Keratinocyte (primary cell): ENCODE measurements at regions not wholly inside any gene's neighbourhood (a gene's known extent, or its start where the extent isn't known, plus 50 kb on each side); places are given as distances from the start of the nearest gene placed in this dataset.

Experiments
- DNase-seq: peaks from one replicate; pipeline ENCODE4 v3.0.0-alpha.2; 2011; ENCODE audit warnings: low read depth, missing footprints, low spot score
- FAIRE-seq: peaks from 2 replicates; lab custom pipeline; 2011; peaks lifted over from hg19 to GRCh38; lab: Jason Lieb, UNC
- H2AFZ ChIP-seq: 2 replicates; pipeline ENCODE4 v1.6.0; 2012; ENCODE audit warnings: low read length, control low read depth, inconsistent platforms; ENCODE audit not compliant: control insufficient read depth
- H3K27ac ChIP-seq: 2 replicates; pipeline ENCODE4 v1.5.1; 2011; ENCODE audit warnings: low read length; ENCODE audit not compliant: control insufficient read depth, insufficient read depth
- H3K27me3 ChIP-seq: 3 replicates; pipeline ENCODE4 v1.6.0; 2011; ENCODE audit warnings: low read length; ENCODE audit not compliant: control insufficient read depth, insufficient read depth; ENCODE audit errors: extremely low read depth
- H3K36me3 ChIP-seq, 2 experiments: 2 replicates in 1 of 2; 3 replicates in 1 of 2; pipeline ENCODE4 v1.5.1; 2011; ENCODE audit warnings: low read length in 2 of 2, mild to moderate bottlenecking in 1 of 2; ENCODE audit not compliant: control insufficient read depth in 2 of 2, insufficient read depth in 2 of 2; ENCODE audit errors: extremely low read depth in 1 of 2
- H3K4me1 ChIP-seq: 3 replicates; pipeline ENCODE4 v1.5.1; 2011; ENCODE audit warnings: low read length; ENCODE audit not compliant: control insufficient read depth, insufficient read depth; ENCODE audit errors: extremely low read depth
- H3K4me2 ChIP-seq: 3 replicates; pipeline ENCODE4 v1.6.0; 2011; ENCODE audit warnings: low read depth, low read length; ENCODE audit not compliant: control insufficient read depth, insufficient read depth; ENCODE audit errors: extremely low read depth
- H3K4me3 ChIP-seq, 3 experiments: fragments of 200-600 bp in 1 of 3; sonication (generic) in 1 of 3; 2 replicates in 2 of 3; 3 replicates in 1 of 3; pipeline ENCODE4 v1.5.1; 2011 to 2016; ENCODE audit warnings: low read length in 3 of 3, mild to moderate bottlenecking in 3 of 3, control low read depth in 2 of 3, inconsistent platforms in 1 of 3, low read depth in 1 of 3, mixed read lengths in 1 of 3, mixed run types in 1 of 3, moderate library complexity in 1 of 3; ENCODE audit not compliant: control insufficient read depth in 2 of 3, insufficient read depth in 2 of 3; ENCODE audit errors: extremely low read depth in 1 of 3
- H3K79me2 ChIP-seq: 2 replicates; pipeline ENCODE4 v1.6.0; 2012; ENCODE audit warnings: low read length; ENCODE audit not compliant: control insufficient read depth, insufficient read depth
- H3K9ac ChIP-seq: 3 replicates; pipeline ENCODE4 v1.6.0; 2011; ENCODE audit warnings: low read length; ENCODE audit not compliant: control insufficient read depth, insufficient read depth; ENCODE audit errors: extremely low read depth
- H3K9me1 ChIP-seq: 3 replicates; pipeline ENCODE4 v1.6.0; 2011; ENCODE audit warnings: low read length; ENCODE audit not compliant: control insufficient read depth, insufficient read depth; ENCODE audit errors: extremely low read depth
- H3K9me3 ChIP-seq: 2 replicates; pipeline ENCODE4 v1.5.1; 2012; ENCODE audit warnings: low read depth, low read length; ENCODE audit not compliant: control insufficient read depth
- H4K20me1 ChIP-seq: 3 replicates; pipeline ENCODE4 v1.6.0; 2011; ENCODE audit warnings: low read length; ENCODE audit not compliant: control insufficient read depth, insufficient read depth; ENCODE audit errors: extremely low read depth
- EZH2 ChIP-seq: IDR thresholded peaks from one replicate; pipeline ENCODE4 v1.6.1; 2012; ENCODE audit warnings: inconsistent platforms, mild to moderate bottlenecking, low read length, moderate library complexity
- dilution Hi-C: fragments of 300-500 bp; cut with MboI; formaldehyde crosslinking; loops from one replicate; pipeline ENCODE4 v1.7.0; 2020; ENCODE audit warnings: low sequenced_read_pairs; ENCODE audit not compliant: extremely low pct_ligation_motif_present
- TF ChIP-seq, protein P1 (sequence below), 3 experiments: IDR thresholded peaks in 1 of 3; conservative IDR thresholded peaks in 1 of 3; optimal IDR thresholded peaks in 1 of 3; 2 replicates in 2 of 3; 3 replicates in 1 of 3; pipeline versions ENCODE3 to v1.5.1; 2011; ENCODE audit warnings: low read length in 3 of 3, mild to moderate bottlenecking in 3 of 3, moderate library complexity in 2 of 3, control low read depth in 1 of 3, inconsistent platforms in 1 of 3; ENCODE audit not compliant: insufficient read depth in 2 of 3; ENCODE audit errors: extremely low read depth in 1 of 3

DNA sequence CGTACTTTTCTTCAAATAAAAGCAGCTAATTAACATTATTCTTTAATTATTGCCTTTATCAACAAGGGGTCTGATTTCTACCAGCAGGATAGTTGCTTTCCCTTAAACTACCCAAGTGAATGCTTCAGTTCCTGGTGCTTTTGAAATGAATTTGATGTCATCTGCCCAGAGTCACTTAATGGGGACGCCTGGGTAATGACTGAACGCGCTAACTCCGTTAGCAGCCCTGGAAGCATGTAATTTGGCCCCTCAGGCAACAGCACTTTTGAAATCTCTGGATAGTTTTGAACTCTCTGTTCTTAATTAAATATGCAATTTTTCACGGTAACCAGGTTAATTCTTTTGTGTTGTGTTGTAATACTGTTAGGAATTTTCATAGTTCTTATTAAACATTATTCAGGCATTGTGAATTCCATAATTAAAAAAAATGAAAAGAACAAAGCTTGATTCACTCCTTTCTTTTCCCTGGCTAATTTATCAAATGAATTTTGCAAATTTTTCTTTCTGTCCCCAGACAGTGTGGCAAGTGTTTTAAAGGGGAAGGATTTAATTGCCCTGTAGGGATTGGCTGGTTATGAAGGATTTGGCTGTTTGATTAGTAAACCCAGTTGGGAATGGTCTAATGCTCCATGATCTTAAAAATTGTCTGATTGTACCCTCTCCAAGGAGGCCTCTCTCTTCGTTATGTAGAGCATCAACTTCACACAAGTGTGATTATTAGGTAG is 137.5 kb upstream of the MYL2 start:
- Histone ChIP-seq H3K9me1 (no peaks in the 10 kb centered on the region), H3K4me1 (no peaks in the 10 kb centered on the region), H3K79me2 (no peaks in the 10 kb centered on the region), H3K36me3 (no peaks in the 10 kb centered on the region), H4K20me1 (no peaks in the 10 kb centered on the region), H2AFZ (no peak overlapping the region), H3K4me3 (no peak overlapping the region), H3K27ac (no peak overlapping the region), H3K9me3 (no peaks in the 10 kb centered on the region), H3K4me2 (no peak overlapping the region), H3K9ac (no peak overlapping the region), H3K27me3 (peaks cover under 1% of the 10 kb centered on the region)
- TF ChIP-seq, protein P1, sequence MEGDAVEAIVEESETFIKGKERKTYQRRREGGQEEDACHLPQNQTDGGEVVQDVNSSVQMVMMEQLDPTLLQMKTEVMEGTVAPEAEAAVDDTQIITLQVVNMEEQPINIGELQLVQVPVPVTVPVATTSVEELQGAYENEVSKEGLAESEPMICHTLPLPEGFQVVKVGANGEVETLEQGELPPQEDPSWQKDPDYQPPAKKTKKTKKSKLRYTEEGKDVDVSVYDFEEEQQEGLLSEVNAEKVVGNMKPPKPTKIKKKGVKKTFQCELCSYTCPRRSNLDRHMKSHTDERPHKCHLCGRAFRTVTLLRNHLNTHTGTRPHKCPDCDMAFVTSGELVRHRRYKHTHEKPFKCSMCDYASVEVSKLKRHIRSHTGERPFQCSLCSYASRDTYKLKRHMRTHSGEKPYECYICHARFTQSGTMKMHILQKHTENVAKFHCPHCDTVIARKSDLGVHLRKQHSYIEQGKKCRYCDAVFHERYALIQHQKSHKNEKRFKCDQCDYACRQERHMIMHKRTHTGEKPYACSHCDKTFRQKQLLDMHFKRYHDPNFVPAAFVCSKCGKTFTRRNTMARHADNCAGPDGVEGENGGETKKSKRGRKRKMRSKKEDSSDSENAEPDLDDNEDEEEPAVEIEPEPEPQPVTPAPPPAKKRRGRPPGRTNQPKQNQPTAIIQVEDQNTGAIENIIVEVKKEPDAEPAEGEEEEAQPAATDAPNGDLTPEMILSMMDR (optimal IDR thresholded peaks at IDR 0.05 in 1 of 3, IDR thresholded peaks at IDR 0.05 in 1 of 3, conservative IDR thresholded peaks at IDR 0.05 in 1 of 3; ENCODE audit: extremely low read depth in 1 of 3, insufficient read depth in 2 of 3, low read length in 3 of 3): no peak
- TF ChIP-seq EZH2: no peak
- FAIRE-seq (no peak), DNase-seq (no peak)
- dilution Hi-C loops: no loop called here

DNA sequence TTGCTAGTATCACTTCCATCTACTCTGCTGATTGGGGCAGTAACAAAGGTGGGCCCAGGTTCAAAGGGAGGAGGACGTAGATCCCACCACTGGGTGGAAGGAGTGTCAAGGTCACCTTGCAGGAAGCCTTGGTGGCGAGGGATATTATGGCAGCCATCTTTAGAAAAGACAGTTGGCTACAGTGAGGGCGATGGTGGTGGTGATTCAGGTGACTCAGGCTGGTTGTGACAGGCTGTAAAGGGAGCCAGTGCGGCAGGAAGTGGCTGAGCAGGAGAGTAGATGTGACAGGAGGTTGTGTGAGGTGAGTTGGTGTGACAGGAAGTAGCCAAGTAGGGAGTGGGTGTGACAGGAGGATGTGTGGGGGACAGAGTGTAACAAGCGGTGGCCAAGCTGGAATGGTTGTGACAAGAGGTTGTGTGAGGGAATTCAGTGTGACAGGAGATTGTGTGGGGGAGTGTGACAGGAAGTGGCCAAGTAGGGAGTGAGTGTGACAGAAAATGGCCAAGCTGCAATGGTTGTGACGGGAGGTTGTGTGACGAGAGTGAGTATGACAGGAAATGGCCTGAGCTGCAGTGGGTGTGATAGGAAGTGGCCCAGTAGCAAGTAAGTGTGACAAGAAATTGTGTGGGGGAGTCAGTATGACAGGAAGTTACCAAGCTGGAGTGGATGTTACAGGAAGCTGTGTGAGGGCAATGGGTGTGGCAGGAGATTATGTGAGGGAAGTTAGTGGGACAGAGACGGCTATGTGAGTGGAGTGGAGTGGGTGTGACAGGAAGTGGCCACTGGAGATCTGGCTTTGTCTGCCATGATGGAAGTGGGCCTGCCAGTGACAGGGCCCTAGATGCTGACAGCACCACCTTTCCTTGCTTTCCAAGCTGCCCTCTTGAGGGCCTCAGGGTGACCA is 136.5 kb upstream of the MYL2 start:
- Histone ChIP-seq H4K20me1 (no peaks in the 10 kb centered on the region), H2AFZ (no peak overlapping the region), H3K4me3 (no peak overlapping the region), H3K9ac (no peak overlapping the region), H3K27me3 (no peaks in the 10 kb centered on the region), H3K79me2 (no peaks in the 10 kb centered on the region), H3K9me1 (no peaks in the 10 kb centered on the region), H3K27ac (no peak overlapping the region), H3K36me3 (no peaks in the 10 kb centered on the region), H3K4me1 (no peaks in the 10 kb centered on the region), H3K4me2 (no peak overlapping the region), H3K9me3 (no peaks in the 10 kb centered on the region)
- DNase-seq (no peak), FAIRE-seq (no peak)
- TF ChIP-seq EZH2: no peak
- TF ChIP-seq, protein P1 (optimal IDR thresholded peaks at IDR 0.05 in 1 of 3, IDR thresholded peaks at IDR 0.05 in 1 of 3, conservative IDR thresholded peaks at IDR 0.05 in 1 of 3; ENCODE audit: extremely low read depth in 1 of 3, insufficient read depth in 2 of 3, low read length in 3 of 3): no peak
- dilution Hi-C loops: no loop called here
